Lower lobe of right lung (tissue), 2 donors: ENCODE measurements at regions not wholly inside any gene's neighbourhood (a gene's known extent, or its start where the extent isn't known, plus 50 kb on each side); places are given as distances from the start of the nearest gene placed in this dataset.

ENCODE experiments used
- ATAC-seq, 2 donors: fragments of 200-7000 bp; cut with Tn5 transposase; one replicate each; pipeline ENCODE4 v1.9.1; 2020 to 2022; ENCODE audit warnings: mild to moderate bottlenecking in 2 of 2, moderate library complexity in 2 of 2
- DNase-seq: peaks from one replicate; pipeline ENCODE4 v3.0.0-alpha.2; 2020
- H3K27ac ChIP-seq: fragments of 200-600 bp; one replicate; pipeline ENCODE4 v1.8.0; 2022
- H3K27me3 ChIP-seq: fragments of 200-600 bp; one replicate; pipeline ENCODE4 v1.8.0; 2022; ENCODE audit warnings: low read depth
- H3K36me3 ChIP-seq: fragments of 200-600 bp; one replicate; pipeline ENCODE4 v1.8.0; 2022; ENCODE audit warnings: mild to moderate bottlenecking
- H3K4me1 ChIP-seq: fragments of 200-600 bp; one replicate; pipeline ENCODE4 v1.8.0; 2022
- H3K4me3 ChIP-seq: fragments of 200-600 bp; one replicate; pipeline ENCODE4 v1.8.0; 2022; ENCODE audit warnings: mild to moderate bottlenecking
- H3K9me3 ChIP-seq: fragments of 200-600 bp; one replicate; pipeline ENCODE4 v1.8.0; 2022
- intact Hi-C: fragments of 100-400 bp; cut with DNase I; formaldehyde crosslinking; loops from one replicate; pipeline ENCODE4 v1.11.0; 2022
- TF ChIP-seq, protein P1 (sequence below): fragments of 200-600 bp; IDR thresholded peaks from one replicate; pipeline ENCODE4 v1.8.0; 2022; ENCODE audit warnings: antibody characterized with exemption, mild to moderate bottlenecking
- donor health status: DM: no; HTN: yes; CAD: no; lungs with severe emphysema.

DNA sequence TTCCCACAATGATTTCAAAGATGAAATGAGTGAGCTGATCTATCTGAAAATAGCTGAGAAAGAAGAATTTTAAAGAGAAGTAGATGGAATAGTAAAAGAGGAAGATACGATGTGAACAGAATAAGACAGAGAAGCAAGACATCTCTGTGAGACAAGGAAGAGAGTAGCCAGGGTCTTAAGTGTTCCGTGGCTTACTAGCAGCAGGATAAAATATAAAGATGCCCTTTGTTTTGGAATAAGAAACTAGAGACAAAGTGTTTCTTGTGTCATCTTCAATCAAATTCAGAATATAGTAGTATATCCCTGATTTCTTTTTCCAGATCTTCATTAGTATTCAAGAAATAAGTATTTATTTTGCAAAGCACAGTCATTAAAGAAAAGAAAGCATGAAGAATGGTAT lies 281.0 kb upstream of the NECTIN3 start:
- TF ChIP-seq, protein P1, sequence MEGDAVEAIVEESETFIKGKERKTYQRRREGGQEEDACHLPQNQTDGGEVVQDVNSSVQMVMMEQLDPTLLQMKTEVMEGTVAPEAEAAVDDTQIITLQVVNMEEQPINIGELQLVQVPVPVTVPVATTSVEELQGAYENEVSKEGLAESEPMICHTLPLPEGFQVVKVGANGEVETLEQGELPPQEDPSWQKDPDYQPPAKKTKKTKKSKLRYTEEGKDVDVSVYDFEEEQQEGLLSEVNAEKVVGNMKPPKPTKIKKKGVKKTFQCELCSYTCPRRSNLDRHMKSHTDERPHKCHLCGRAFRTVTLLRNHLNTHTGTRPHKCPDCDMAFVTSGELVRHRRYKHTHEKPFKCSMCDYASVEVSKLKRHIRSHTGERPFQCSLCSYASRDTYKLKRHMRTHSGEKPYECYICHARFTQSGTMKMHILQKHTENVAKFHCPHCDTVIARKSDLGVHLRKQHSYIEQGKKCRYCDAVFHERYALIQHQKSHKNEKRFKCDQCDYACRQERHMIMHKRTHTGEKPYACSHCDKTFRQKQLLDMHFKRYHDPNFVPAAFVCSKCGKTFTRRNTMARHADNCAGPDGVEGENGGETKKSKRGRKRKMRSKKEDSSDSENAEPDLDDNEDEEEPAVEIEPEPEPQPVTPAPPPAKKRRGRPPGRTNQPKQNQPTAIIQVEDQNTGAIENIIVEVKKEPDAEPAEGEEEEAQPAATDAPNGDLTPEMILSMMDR = no peak
- Histone ChIP-seq H3K4me1 (no peaks in the 10 kb centered on the region), H3K4me3 (no peak overlapping the region), H3K27ac (no peak overlapping the region), H3K9me3 (no peaks in the 10 kb centered on the region), H3K36me3 (no peaks in the 10 kb centered on the region), H3K27me3 (no peaks in the 10 kb centered on the region)
- ATAC-seq (no peak), DNase-seq (no peak)
- intact Hi-C loops = no loop called here

DNA sequence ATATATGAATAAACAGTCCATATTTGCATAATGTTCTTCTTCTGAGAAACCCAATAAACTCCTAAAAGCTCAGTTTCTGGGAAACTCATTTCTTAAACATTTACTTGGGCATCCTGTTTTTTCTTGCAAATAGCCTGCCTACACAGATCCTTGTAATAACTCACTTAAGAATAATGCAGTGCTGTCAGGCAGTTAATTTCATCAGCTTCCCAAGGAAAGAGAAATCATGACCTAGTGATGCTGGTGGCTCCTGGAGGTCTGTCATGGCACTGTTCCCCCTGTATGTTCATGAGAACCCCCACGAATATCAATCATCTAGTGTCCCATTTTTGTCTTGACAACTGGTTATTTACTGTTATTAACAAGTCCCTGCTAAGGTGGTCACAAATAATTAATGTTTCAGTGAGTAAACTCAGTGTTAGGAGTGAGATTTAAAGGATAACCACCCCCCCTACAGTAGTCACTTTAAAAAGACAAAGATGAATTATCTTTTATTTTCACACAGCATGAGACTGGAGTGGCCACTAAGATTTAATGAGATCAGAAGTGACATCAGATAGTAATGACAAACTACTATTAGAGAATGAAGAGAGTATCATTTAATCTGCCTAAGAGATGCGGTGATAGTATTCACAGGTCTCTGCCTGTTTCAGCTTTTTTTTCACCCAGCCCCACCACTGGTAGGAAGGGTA lies 279.5 kb upstream of the NECTIN3 start:
- Histone ChIP-seq H3K36me3 (no peaks in the 10 kb centered on the region), H3K4me3 (no peak overlapping the region), H3K4me1 (no peaks in the 10 kb centered on the region), H3K27ac (no peak overlapping the region), H3K27me3 (no peaks in the 10 kb centered on the region), H3K9me3 (no peaks in the 10 kb centered on the region)
- TF ChIP-seq, protein P1 = no peak
- ATAC-seq (no peak), DNase-seq (no peak)
- intact Hi-C loops = no loop called here

DNA sequence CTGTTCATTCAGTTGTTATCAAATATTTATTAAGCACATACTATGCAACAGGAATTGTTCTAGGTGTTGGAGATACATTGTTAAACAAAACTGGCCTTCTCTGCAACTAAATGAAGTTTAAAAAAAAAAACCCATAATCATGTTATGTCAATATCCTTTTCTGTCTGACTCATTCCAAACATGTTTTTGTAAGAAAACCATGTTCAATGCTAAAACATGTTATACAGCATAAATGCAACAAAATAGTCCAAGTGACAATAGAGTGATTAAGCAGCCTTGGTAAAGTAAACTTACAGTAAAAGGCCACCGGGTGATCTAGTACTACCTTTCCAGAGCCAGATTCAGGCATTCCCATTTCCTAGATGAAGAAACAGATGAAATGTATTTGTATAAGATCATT lies 278.0 kb upstream of the NECTIN3 start:
- intact Hi-C loops = no loop called here
- ATAC-seq = no peak
- DNase-seq = no peak
- Histone ChIP-seq H3K4me1 (no peaks in the 10 kb centered on the region), H3K4me3 (no peak overlapping the region), H3K36me3 (no peaks in the 10 kb centered on the region), H3K9me3 (no peaks in the 10 kb centered on the region), H3K27ac (no peak overlapping the region), H3K27me3 (no peaks in the 10 kb centered on the region)
- TF ChIP-seq, protein P1 = no peak

DNA sequence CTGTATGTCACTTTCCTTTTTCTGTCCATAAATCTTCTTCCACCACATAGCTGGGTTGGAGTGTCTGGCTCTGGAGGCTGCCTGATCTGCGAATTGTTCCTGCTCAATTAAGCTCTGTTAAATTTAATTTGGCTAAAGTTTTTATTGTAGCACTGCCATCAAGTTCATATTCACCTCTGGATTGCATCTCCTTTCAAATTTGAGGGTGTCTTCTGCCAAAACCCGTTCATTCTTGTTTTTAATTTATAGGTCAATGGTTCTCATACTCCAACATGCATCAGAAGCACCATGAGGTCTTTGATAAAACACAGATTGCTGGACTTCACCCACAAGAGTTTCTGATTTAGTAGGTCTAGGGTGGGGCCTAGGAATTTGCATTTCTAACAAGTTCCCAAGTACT lies 276.5 kb upstream of the NECTIN3 start:
- intact Hi-C loops = no loop called here
- Histone ChIP-seq H3K4me3 (no peak overlapping the region), H3K27me3 (no peaks in the 10 kb centered on the region), H3K9me3 (no peaks in the 10 kb centered on the region), H3K4me1 (no peaks in the 10 kb centered on the region), H3K36me3 (no peaks in the 10 kb centered on the region), H3K27ac (no peak overlapping the region)
- TF ChIP-seq, protein P1 = no peak
- no peak for ATAC-seq
- no peak for DNase-seq

DNA sequence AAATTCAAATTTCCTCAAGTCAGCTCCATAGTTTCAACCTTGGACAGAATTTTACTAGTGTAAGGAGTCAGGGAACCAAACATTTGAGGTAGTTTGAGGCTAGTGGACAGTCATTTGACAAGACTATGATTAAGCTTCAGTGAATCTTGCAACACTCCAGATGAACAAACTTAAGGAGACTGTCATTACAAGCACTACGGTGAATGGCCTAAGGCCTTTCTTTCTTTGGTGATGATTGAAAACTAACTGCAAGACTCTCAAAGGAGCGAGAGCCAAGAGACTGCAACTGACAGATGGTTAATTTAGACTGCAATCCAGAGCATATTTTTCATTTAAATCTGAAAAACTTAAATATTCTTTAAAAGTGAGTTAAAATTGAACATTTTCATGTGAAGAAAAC lies 272.3 kb upstream of the NECTIN3 start:
- no peaks in the 10 kb centered on the region for H3K9me3 ChIP-seq

More for the DNA sequence above, 272.3 kb upstream of the NECTIN3 start:
- intact Hi-C loops = no loop called here
- TF ChIP-seq, protein P1 = no peak
- ATAC-seq = no peak
- Histone ChIP-seq H3K27me3 (no peaks in the 10 kb centered on the region), H3K27ac (no peak overlapping the region), H3K4me1 (no peaks in the 10 kb centered on the region), H3K4me3 (no peak overlapping the region), H3K36me3 (no peaks in the 10 kb centered on the region)
- no peak for DNase-seq
